ENCODE measurements at regions not wholly inside any gene's neighbourhood (a gene's known extent, or its start where the extent isn't known, plus 50 kb on each side); places are given as distances from the start of the nearest gene placed in this dataset.

DNA sequence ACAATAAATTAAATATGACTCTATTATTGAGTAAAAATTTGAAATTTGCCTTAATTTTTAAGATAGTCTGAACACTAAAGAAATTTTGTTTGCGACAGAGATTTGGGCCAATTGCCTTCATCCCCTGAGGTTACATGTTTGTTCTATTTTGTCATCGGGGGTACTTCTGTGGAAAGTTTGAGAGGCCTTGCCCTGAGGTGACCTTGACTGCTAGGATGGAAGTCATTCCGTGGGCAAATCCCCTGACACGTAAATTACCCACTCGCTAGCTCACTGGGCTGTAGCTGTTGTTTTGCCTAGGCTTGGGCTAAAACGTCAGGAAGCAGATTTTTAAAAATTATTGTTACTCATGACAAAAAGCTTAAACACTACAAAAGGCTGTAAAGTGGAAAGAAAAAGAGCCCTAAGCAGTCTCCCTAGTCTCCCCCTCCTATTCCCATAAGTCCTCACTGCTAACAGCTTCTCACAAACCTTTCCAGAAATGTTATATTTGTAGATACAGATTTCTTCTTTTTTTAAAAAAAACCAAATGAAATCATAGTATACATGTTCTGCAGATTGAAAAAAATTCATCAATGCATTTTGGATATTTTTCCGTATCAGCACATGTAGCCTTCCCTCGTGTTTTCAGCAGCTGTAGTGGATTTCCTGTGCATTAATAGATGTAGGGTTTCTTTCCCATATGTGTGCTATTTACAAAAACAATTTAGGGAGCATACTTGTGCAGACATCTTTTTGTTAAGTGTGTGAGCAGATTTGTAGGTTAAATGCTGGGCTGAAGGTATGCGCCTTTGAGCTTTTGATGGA lies 142.7 kb downstream of the MRPS6 start:
- Histone ChIP-seq H3K27me3 (no peaks in the 10 kb centered on the region), H3K4me1 (no peaks in the 10 kb centered on the region), H3K4me3 (no peak overlapping the region), H3K27ac (no peak overlapping the region), H3K9me3 (peaks cover 0 to 8% of the 10 kb centered on the region in 2 donors), H3K36me3 (no peaks in the 10 kb centered on the region)
- DNase-seq, result no peak
- intact Hi-C loops (cut with DNase I; ENCODE audit: low total_unique reads), result no loop called here
- 46 to 64% methylated on average over 4 to 9 of the region's 9 CpGs for WGBS, 2 donors (ENCODE audit: low coverage in 1 of 2)
- in situ Hi-C loops (cut with MboI; ENCODE audit: low pct_ligation_motif_present in 1 of 4, low pct_unique_long_range_greater_than_20kb in 1 of 4, low sequenced_read_pairs in 3 of 4), result loop anchor here in 1 of 4 donors (25.0 kb wide), 1 partner anchor 279 kb away; no protein-coding TSS in a partner anchor
- TF ChIP-seq POLR2A (IDR thresholded peaks at IDR 0.05) (no peak), POLR2AphosphoS5 (IDR thresholded peaks at IDR 0.05) (no peak), EP300 (IDR thresholded peaks at IDR 0.05; ENCODE audit: low read depth) (no peak)
- TF ChIP-seq, protein P1, sequence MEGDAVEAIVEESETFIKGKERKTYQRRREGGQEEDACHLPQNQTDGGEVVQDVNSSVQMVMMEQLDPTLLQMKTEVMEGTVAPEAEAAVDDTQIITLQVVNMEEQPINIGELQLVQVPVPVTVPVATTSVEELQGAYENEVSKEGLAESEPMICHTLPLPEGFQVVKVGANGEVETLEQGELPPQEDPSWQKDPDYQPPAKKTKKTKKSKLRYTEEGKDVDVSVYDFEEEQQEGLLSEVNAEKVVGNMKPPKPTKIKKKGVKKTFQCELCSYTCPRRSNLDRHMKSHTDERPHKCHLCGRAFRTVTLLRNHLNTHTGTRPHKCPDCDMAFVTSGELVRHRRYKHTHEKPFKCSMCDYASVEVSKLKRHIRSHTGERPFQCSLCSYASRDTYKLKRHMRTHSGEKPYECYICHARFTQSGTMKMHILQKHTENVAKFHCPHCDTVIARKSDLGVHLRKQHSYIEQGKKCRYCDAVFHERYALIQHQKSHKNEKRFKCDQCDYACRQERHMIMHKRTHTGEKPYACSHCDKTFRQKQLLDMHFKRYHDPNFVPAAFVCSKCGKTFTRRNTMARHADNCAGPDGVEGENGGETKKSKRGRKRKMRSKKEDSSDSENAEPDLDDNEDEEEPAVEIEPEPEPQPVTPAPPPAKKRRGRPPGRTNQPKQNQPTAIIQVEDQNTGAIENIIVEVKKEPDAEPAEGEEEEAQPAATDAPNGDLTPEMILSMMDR (IDR thresholded peaks at IDR 0.05), result no peak

DNA sequence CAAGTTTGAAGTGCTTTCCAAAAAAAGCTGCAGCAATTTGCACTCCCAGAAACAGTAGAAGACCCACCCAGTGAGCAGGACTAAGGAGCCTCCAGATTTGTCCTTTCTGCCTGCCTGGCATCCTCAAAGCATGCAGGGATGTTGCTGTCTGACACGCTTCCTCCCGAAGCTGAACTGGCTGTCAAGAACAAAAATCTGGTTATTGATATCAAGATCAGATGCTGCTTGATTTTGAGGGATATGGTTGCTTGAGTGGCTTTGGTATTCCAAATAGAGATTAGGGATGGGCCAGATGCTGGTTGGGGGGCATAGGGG lies 143.3 kb downstream of the MRPS6 start:
- H3K27ac ChIP-seq, result no peak overlapping the region
- TF ChIP-seq POLR2A (IDR thresholded peaks at IDR 0.05) (no peak), POLR2AphosphoS5 (IDR thresholded peaks at IDR 0.05) (no peak), EP300 (IDR thresholded peaks at IDR 0.05; ENCODE audit: low read depth) (no peak)
- TF ChIP-seq, protein P1 (IDR thresholded peaks at IDR 0.05), result no peak
- in situ Hi-C loops (cut with MboI; ENCODE audit: low pct_ligation_motif_present in 1 of 4, low pct_unique_long_range_greater_than_20kb in 1 of 4, low sequenced_read_pairs in 3 of 4) (loop anchor here in 1 of 4 donors (25.0 kb wide), 1 partner anchor 279 kb away; no protein-coding TSS in a partner anchor), intact Hi-C loops (cut with DNase I; ENCODE audit: low total_unique reads) (no loop called here)
- DNase-seq, result no peak
- peaks cover 0 to 8% of the 10 kb centered on the region in 2 donors for H3K9me3 ChIP-seq
- H3K36me3 ChIP-seq, result no peaks in the 10 kb centered on the region
- H3K4me3 ChIP-seq, result no peak overlapping the region
- no peaks in the 10 kb centered on the region for H3K4me1 ChIP-seq
- WGBS, 2 donors (ENCODE audit: low coverage in 1 of 2), result 36% methylated on average over 2 of the region's 2 CpGs; no CpG with 5 or more reads in 1 of the 2 donors
- no peaks in the 10 kb centered on the region for H3K27me3 ChIP-seq

DNA sequence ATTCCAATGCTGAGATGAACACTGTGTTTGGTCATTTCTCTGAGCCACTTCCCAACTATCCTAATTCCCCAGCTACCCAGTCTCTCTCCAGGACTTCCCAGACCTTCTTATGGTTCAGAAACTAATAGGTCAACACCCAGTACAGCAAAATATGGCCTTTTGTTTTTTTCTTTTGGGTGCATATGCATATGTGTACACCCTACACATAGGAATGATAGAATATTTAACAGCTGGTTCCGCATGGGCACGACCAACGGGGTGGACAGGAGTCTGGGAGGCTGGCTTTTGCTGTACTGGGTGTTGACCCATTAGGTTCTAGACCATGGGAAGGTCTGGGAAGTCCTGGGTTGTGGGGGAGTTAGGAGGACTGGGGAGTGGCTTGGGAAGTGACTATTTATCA lies 143.9 kb downstream of the MRPS6 start:
- in situ Hi-C loops (cut with MboI; ENCODE audit: low pct_ligation_motif_present in 1 of 4, low pct_unique_long_range_greater_than_20kb in 1 of 4, low sequenced_read_pairs in 3 of 4), result loop anchor here in 1 of 4 donors (25.0 kb wide), 1 partner anchor 280 kb away; no protein-coding TSS in a partner anchor
- DNase-seq, result no peak
- TF ChIP-seq EP300 (IDR thresholded peaks at IDR 0.05; ENCODE audit: low read depth) (no peak), POLR2AphosphoS5 (IDR thresholded peaks at IDR 0.05) (no peak), POLR2A (IDR thresholded peaks at IDR 0.05) (no peak)
- TF ChIP-seq, protein P1 (IDR thresholded peaks at IDR 0.05), result no peak
- Histone ChIP-seq H3K9me3 (peaks cover 0 to 8% of the 10 kb centered on the region in 2 donors), H3K4me1 (no peaks in the 10 kb centered on the region), H3K27me3 (no peaks in the 10 kb centered on the region), H3K36me3 (no peaks in the 10 kb centered on the region), H3K27ac (no peak overlapping the region), H3K4me3 (no peak overlapping the region)
- intact Hi-C loops (cut with DNase I; ENCODE audit: low total_unique reads), result no loop called here
- WGBS, 2 donors (ENCODE audit: low coverage in 1 of 2), result 90 to 94% methylated on average over 3 of the region's 3 CpGs

DNA sequence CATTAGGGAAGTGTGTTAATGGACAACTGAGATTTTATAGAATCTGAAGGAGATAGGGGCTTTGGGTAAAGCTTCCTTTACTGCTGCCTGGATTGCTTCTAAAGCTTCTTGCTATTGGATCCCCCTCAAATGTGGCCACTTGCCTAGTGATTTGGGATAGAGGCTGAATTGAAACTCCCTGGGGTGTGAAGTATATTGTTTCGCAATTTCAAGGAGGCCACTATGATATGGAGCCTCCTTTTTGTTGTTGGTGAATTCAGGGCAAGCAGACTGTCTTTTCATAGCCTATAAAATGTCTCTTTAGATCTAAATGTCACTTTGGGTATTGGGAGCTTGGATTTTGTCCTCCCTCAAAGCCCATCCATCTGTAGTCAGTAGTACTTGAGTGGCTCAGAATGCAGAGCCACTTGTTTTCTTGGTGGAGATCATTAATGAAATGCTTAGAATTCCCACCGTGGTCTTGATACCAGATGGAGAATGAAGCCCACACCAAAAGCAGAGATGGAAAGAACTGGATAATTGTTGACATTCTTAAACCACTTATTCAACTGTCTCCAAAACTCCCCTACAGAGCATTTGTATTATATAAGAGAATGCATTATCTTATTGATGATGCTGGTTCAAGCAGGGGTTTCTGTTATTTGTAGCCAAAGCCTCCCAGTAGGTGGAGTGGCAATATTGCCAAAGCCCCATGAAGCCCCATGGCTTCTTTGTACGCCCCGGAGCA lies 144.3 kb upstream of the KCNE2 start:
- Histone ChIP-seq H3K27me3 (no peaks in the 10 kb centered on the region), H3K4me1 (no peaks in the 10 kb centered on the region), H3K27ac (no peak overlapping the region), H3K9me3 (peaks cover 0 to under 1% of the 10 kb centered on the region in 2 donors), H3K36me3 (no peaks in the 10 kb centered on the region), H3K4me3 (no peak overlapping the region)
- 90 to 100% methylated on average over 2 to 4 of the region's 4 CpGs for WGBS, 2 donors (ENCODE audit: low coverage in 1 of 2)
- in situ Hi-C loops (cut with MboI; ENCODE audit: low pct_ligation_motif_present in 1 of 4, low pct_unique_long_range_greater_than_20kb in 1 of 4, low sequenced_read_pairs in 3 of 4), result loop anchor here in 1 of 4 donors (25.0 kb wide), 1 partner anchor 282 kb away; no protein-coding TSS in a partner anchor
- TF ChIP-seq EP300 (IDR thresholded peaks at IDR 0.05; ENCODE audit: low read depth) (no peak), POLR2AphosphoS5 (IDR thresholded peaks at IDR 0.05) (no peak), POLR2A (IDR thresholded peaks at IDR 0.05) (no peak)
- TF ChIP-seq, protein P1 (IDR thresholded peaks at IDR 0.05), result no peak
- intact Hi-C loops (cut with DNase I; ENCODE audit: low total_unique reads), result no loop called here
- no peak for DNase-seq
